Astrocyte (in vitro differentiated cells and primary cell): ENCODE measurements at regions not wholly inside any gene's neighbourhood (a gene's known extent, or its start where the extent isn't known, plus 50 kb on each side); places are given as distances from the start of the nearest gene placed in this dataset.
"Not testable (repeated sequence)": the region's sequence is repeated elsewhere in the genome, so short reads cannot be mapped to it uniquely, and the experiment has no call there.

Experiments used
- DNase-seq: peaks from one replicate; pipeline ENCODE4 v3.0.0-alpha.2; 2010; ENCODE audit warnings: low read depth
- FAIRE-seq: peaks from 2 replicates; lab custom pipeline; 2011; peaks lifted over from hg19 to GRCh38; lab: Jason Lieb, UNC
- H2AFZ ChIP-seq: 2 replicates; pipeline ENCODE4 v1.6.0; 2012; ENCODE audit warnings: low read depth, low read length, inconsistent platforms
- H3K27ac ChIP-seq: 2 replicates; pipeline ENCODE4 v1.5.1; 2011; ENCODE audit warnings: low read depth, low read length, inconsistent platforms
- H3K27me3 ChIP-seq: 2 replicates; pipeline ENCODE4 v1.6.0; 2011; ENCODE audit warnings: low read length, inconsistent platforms; ENCODE audit not compliant: insufficient read depth
- H3K36me3 ChIP-seq: 2 replicates; pipeline ENCODE4 v1.5.1; 2011; ENCODE audit warnings: low read length, inconsistent platforms; ENCODE audit not compliant: insufficient read depth
- H3K4me1 ChIP-seq: 2 replicates; pipeline ENCODE4 v1.5.1; 2011; ENCODE audit warnings: low read length, inconsistent platforms; ENCODE audit not compliant: insufficient read depth
- H3K4me2 ChIP-seq: 2 replicates; pipeline ENCODE4 v1.6.0; 2012; ENCODE audit warnings: low read length, inconsistent platforms
- H3K4me3 ChIP-seq: 2 replicates; pipeline ENCODE4 v1.5.1; 2011; ENCODE audit warnings: low read depth, mild to moderate bottlenecking, low read length, inconsistent platforms; ENCODE audit not compliant: insufficient read depth
- H3K79me2 ChIP-seq: 2 replicates; pipeline ENCODE4 v1.6.0; 2012; ENCODE audit warnings: mild to moderate bottlenecking, low read length, inconsistent platforms; ENCODE audit not compliant: insufficient read depth
- H3K9ac ChIP-seq: 2 replicates; pipeline ENCODE4 v1.6.0; 2012; ENCODE audit warnings: mild to moderate bottlenecking, low read length, inconsistent platforms
- H3K9me3 ChIP-seq: 2 replicates; pipeline ENCODE4 v1.5.1; 2012; ENCODE audit warnings: low read depth, mild to moderate bottlenecking, low read length, inconsistent platforms; ENCODE audit not compliant: insufficient read depth
- H4K20me1 ChIP-seq: 2 replicates; pipeline ENCODE4 v1.6.0; 2012; ENCODE audit warnings: low read length, inconsistent platforms; ENCODE audit not compliant: insufficient read depth
- H3K27ac Mint-ChIP-seq: one replicate; pipeline ENCODE4 v1.8.0; 2021; ENCODE audit warnings: mild to moderate bottlenecking, mixed read lengths; ENCODE audit not compliant: unreplicated experiment
- H3K27me3 Mint-ChIP-seq: one replicate; pipeline ENCODE4 v1.8.0; 2021; ENCODE audit warnings: low read depth, mixed read lengths; ENCODE audit not compliant: unreplicated experiment
- H3K36me3 Mint-ChIP-seq: one replicate; pipeline ENCODE4 v1.8.0; 2021; ENCODE audit warnings: low read depth, mixed read lengths; ENCODE audit not compliant: unreplicated experiment
- H3K4me1 Mint-ChIP-seq: one replicate; pipeline ENCODE4 v1.8.0; 2021; ENCODE audit warnings: low read depth, mixed read lengths; ENCODE audit not compliant: unreplicated experiment
- H3K4me3 Mint-ChIP-seq: one replicate; pipeline ENCODE4 v1.8.0; 2021; ENCODE audit warnings: mild to moderate bottlenecking, moderate library complexity, mixed read lengths; ENCODE audit not compliant: unreplicated experiment
- H3K9me3 Mint-ChIP-seq: one replicate; pipeline ENCODE4 v1.8.0; 2021; ENCODE audit warnings: mild to moderate bottlenecking, mixed read lengths; ENCODE audit not compliant: unreplicated experiment
- CTCF ChIP-seq: IDR thresholded peaks from 2 replicates; pipeline ENCODE4 v1.5.1; 2011; ENCODE audit warnings: low read depth, mild to moderate bottlenecking, inconsistent platforms, low read length, moderate library complexity; ENCODE audit not compliant: insufficient read depth
- EZH2 ChIP-seq: IDR thresholded peaks from 2 replicates; pipeline ENCODE4 v1.6.1; 2012; ENCODE audit warnings: mild to moderate bottlenecking, low read length, inconsistent platforms; ENCODE audit not compliant: insufficient read depth

GRCh38 chr2:80938463-80938862 is 633.9 kb upstream of the LRRTM1 start:
- Histone ChIP-seq H3K4me2 (no peak overlapping the region), H3K4me1 (no peaks in the 10 kb centered on the region), H3K36me3 (no peaks in the 10 kb centered on the region), H4K20me1 (no peaks in the 10 kb centered on the region), H3K79me2 (no peaks in the 10 kb centered on the region), H2AFZ (no peak overlapping the region), H3K27me3 (no peaks in the 10 kb centered on the region), H3K4me3 (no peak overlapping the region), H3K27ac (no peak overlapping the region), H3K9me3 (peaks cover 5% of the 10 kb centered on the region), H3K9ac (no peak overlapping the region)
- no peak for DNase-seq
- TF ChIP-seq CTCF: no peak
- no peak for TF ChIP-seq EZH2
- no peak for FAIRE-seq
- H3K27me3 Mint-ChIP-seq: no peaks in the 10 kb centered on the region
- no peaks in the 10 kb centered on the region for H3K4me1 Mint-ChIP-seq
- no peak overlapping the region for H3K27ac Mint-ChIP-seq
- no peaks in the 10 kb centered on the region for H3K9me3 Mint-ChIP-seq
- H3K36me3 Mint-ChIP-seq: no peaks in the 10 kb centered on the region
- H3K4me3 Mint-ChIP-seq: no peak overlapping the region

GRCh38 chr2:80931820-80932219 is 627.3 kb upstream of the LRRTM1 start:
- H4K20me1 ChIP-seq, H3K79me2 ChIP-seq, FAIRE-seq, H3K4me2 ChIP-seq, H3K27ac Mint-ChIP-seq, H3K4me3 ChIP-seq, H3K4me3 Mint-ChIP-seq, H3K4me1 Mint-ChIP-seq, H3K4me1 ChIP-seq, H3K27ac ChIP-seq, DNase-seq, H3K9ac ChIP-seq, H3K36me3 Mint-ChIP-seq, H3K9me3 ChIP-seq, H3K27me3 Mint-ChIP-seq, H3K27me3 ChIP-seq, H2AFZ ChIP-seq, H3K36me3 ChIP-seq, H3K9me3 Mint-ChIP-seq: not testable (repeated sequence)

- H3K27ac Mint-ChIP-seq: no peak overlapping the region
- no peaks in the 10 kb centered on the region for H3K4me1 Mint-ChIP-seq
- peaks cover 9% of the 10 kb centered on the region for H3K9me3 Mint-ChIP-seq
- no peak overlapping the region for H3K4me3 Mint-ChIP-seq
- no peak overlapping the region for H3K27ac ChIP-seq
- H2AFZ ChIP-seq: no peak overlapping the region
- FAIRE-seq: no peak
- no peaks in the 10 kb centered on the region for H3K36me3 Mint-ChIP-seq
- no peaks in the 10 kb centered on the region for H3K36me3 ChIP-seq
- H3K27me3 ChIP-seq: no peaks in the 10 kb centered on the region
- H3K4me3 ChIP-seq: no peak overlapping the region
- H3K9me3 ChIP-seq: peaks cover 13% of the 10 kb centered on the region
- no peak overlapping the region for H3K9ac ChIP-seq
- H3K27me3 Mint-ChIP-seq: no peaks in the 10 kb centered on the region
- H3K4me2 ChIP-seq: no peak overlapping the region
- DNase-seq: no peak
- no peaks in the 10 kb centered on the region for H4K20me1 ChIP-seq
- H3K79me2 ChIP-seq: no peaks in the 10 kb centered on the region
- TF ChIP-seq EZH2 (no peak), CTCF (no peak)
- H3K4me1 ChIP-seq: no peaks in the 10 kb centered on the region
Observed at GRCh38 chr2:80930777-80931176, 626.2 kb upstream of the LRRTM1 start.
